RCC 7860 (cell line): ENCODE measurements at regions not wholly inside any gene's neighbourhood (a gene's known extent, or its start where the extent isn't known, plus 50 kb on each side); places are given as distances from the start of the nearest gene placed in this dataset.

Experiments
- DNase-seq: peaks from one replicate; pipeline ENCODE4 v3.0.0-alpha.2; 2015; ENCODE audit warnings: low spot score
- FAIRE-seq: peaks from 2 replicates; lab custom pipeline; 2012; peaks lifted over from hg19 to GRCh38; lab: Jason Lieb, UNC

GRCh38 chr17:69605571-69605970 lies 191.1 kb downstream of the MAP2K6 start:
- no peak for DNase-seq
- no peak for FAIRE-seq

DNA sequence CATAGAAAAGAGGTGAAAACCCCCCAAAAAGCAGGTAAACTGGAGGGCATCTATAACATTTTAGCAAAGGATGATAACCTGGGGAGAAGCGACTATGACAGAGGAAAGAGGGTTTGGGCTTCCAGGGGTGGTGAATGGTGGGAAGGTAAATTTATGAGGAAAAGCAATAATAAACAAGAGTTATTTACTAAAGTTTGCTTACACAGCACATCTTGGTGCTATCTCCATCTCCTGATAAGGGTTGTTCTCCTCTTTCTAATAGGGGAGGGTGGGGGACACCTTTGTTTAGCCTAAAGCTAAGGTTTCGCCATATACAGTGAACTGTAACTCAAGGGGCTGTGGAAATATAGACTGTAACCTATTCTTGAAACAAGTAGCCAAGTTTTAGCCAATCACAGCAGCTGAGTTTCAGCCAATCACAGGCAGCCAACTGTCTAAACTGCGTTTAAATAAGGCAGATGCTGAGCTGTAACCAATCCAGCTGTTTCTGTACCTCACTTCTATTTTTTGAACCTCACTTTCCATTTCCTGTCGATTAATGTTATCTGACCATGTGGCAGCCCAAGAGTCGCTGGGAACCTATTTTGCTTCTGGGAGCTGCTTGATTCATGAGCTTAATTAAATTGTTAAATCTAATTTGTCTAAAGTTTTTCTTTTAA lies 191.8 kb downstream of the MAP2K6 start:
- DNase-seq, result no peak
- FAIRE-seq, result no peak

DNA sequence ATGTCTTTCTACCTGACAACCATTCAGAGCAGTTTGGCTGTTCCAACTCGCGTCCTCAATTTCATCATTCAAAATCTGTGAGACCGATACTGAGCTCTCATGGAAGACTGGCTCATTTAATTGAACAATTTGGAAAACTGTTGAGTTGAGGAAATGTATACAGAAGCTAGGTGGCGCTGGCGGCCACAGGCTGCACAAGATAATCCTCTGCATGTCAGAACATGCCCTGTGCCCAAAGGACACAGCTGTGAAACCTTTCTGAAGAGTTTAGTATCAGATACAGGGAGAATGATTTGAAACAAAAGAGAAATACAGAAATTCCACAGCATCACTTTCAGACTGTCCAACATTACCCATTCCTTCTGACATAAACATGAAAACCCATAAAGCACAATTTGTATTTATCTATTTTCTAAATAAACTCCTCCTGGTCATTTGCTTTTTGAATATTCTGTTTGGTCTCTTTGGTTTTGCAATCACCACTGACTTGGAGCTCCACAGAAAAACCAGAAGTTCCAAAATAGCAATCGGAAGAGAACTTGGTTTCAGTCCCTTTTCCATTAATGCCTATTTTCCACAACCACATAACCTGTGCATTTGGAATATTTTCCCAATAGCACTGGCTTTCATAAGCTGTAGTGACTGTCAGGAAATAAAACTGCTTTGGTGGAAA lies 192.8 kb downstream of the MAP2K6 start:
- peak; percentile 67 for DNase-seq
- FAIRE-seq, result peak; percentile 66

DNA sequence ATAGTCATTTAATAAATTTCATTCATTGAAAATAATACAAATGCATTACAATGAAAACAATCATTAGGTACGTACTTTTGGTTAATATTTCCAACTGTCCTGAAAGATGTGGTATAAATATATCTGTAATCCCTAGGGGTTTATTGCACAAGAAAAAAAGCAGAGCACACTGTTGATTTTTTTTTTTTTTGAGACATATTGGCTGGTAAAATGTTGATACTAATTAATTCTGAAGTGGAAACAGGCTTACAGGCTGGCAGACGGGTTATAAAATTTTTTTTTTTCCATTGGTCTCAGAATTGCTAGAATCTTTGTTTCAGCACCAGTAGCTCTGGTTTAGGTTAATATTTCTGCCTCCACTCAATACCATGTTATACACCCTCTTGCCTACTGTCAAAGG lies 193.6 kb downstream of the MAP2K6 start:
- FAIRE-seq, result no peak
- no peak for DNase-seq

- peak; percentile 94 for DNase-seq
These were observed 194.4 kb downstream of the MAP2K6 start for GRCh38 chr17:69608808-69609472.

DNA sequence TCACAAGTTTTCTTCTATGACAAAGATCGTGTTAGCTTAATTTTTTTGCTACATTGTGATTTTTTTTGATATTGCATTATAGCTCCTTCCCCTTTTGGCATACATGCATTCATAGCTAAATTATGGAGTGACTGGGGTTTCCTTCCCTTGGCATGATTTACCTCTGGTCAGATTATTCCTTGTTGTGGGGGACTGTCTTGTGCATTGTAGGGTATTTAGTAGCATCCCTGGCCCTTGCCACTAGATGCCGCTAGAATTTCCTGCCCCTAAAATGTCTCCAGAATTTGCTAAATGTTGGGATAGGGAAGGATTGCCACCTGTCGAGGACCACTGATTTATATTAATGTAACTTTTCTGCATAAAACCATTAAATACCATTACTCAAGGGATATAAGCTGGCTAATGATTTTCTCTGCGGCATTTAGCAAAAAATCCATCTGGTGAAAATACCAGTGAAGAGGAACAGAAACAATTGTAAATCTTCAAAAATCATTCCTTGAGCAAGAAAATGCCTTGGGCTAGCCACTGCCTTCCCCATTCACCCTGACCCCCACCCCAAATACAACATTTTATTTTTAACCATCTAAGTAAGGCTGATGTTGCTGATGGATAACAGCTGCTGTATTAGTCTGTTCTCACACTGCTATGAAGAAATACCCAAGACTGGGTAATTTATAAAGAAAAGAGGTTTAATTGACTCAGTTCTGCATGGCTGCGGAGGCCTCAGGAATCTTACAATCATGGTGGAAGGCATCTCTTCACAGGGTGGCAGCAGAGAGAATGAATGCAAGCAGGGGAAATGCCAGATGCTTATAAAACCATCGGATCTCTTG lies 195.2 kb downstream of the MAP2K6 start:
- DNase-seq (peak; percentile 15), FAIRE-seq (no peak)

More at GRCh38 chr17:69608808-69609472, 194.4 kb downstream of the MAP2K6 start:
- FAIRE-seq, result peak; percentile 91

- DNase-seq (no peak), FAIRE-seq (no peak)
These were observed 205.9 kb downstream of the MAP2K6 start for GRCh38 chr17:69620363-69620762.

GRCh38 chr17:69625474-69625873 lies 211.0 kb downstream of the MAP2K6 start:
- FAIRE-seq, result no peak
- no peak for DNase-seq

- DNase-seq (no peak), FAIRE-seq (no peak)
These were observed 215.6 kb downstream of the MAP2K6 start for GRCh38 chr17:69630056-69630635.

DNA sequence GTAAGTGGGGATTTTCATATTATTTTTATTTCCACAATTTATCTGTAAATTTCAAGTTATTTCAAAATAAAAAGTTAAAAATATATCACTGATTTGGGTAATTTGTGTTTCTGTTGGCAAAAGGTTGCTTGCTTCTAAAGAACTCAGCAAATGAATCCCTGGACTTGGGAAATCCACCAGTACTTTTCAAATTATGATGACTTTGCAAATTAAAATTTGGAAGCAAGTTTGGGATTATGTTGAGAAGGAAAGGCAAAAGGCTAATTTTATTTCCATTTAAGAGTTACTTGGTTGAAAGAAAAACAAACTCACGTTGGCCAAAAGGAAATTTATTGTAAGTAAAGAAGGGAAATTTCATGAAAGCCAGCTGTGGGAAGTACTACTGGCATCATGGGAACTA lies 220.3 kb downstream of the MAP2K6 start:
- FAIRE-seq, result no peak

GRCh38 chr17:69637446-69638156 lies 223.1 kb downstream of the MAP2K6 start:
- no peak for DNase-seq
- no peak for FAIRE-seq

More for the DNA sequence above, 220.3 kb downstream of the MAP2K6 start:
- no peak for DNase-seq

- DNase-seq, result no peak
- no peak for FAIRE-seq
These were observed 224.6 kb downstream of the MAP2K6 start for GRCh38 chr17:69639096-69639495.

- FAIRE-seq (no peak), DNase-seq (no peak)
These were observed 225.6 kb downstream of the MAP2K6 start for GRCh38 chr17:69640073-69640472.

DNA sequence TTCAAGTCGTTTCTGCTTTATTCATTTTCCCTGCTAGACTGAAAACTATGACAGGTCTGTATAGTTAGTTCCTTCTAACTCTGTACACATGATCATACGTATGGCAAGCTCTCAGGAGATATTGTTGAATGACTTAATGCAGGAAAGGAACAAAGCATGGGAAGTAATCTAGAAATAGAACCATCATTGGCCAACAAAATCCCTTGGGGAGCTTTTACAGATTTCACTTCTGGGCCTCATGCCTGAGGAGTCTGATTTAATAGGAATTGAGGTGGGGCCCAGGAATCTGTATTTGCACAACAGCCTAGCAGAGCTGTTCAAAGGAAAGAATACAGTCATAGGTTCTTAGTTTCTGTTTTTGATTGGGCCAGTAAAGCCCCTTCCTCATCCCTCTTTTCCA lies 229.2 kb downstream of the MAP2K6 start:
- FAIRE-seq, result no peak
- no peak for DNase-seq

- FAIRE-seq (no peak), DNase-seq (no peak)
These were observed 232.2 kb downstream of the MAP2K6 start for GRCh38 chr17:69646729-69647128.

DNA sequence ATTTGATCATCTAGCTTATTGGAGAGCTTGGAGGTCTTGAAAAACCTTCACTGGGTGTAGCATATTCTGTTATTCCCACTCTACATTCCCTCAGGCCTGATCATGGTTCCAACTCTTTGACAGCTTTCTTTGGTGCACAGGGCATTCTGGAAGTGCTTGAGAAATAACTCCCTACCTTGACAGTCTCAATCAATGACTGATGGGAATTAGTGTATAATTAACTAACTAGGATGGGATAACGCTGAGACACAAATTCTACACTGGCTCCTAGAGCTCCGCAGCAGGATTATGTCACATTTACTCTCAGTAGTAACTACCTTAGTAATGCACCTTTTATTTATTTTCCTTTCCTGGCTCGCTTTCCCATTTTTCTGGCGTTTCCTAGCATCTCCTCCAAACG lies 236.4 kb downstream of the MAP2K6 start:
- no peak for DNase-seq
- no peak for FAIRE-seq

- no peak for FAIRE-seq
- DNase-seq, result no peak
These were observed 237.4 kb downstream of the MAP2K6 start for GRCh38 chr17:69651921-69652320.

DNA sequence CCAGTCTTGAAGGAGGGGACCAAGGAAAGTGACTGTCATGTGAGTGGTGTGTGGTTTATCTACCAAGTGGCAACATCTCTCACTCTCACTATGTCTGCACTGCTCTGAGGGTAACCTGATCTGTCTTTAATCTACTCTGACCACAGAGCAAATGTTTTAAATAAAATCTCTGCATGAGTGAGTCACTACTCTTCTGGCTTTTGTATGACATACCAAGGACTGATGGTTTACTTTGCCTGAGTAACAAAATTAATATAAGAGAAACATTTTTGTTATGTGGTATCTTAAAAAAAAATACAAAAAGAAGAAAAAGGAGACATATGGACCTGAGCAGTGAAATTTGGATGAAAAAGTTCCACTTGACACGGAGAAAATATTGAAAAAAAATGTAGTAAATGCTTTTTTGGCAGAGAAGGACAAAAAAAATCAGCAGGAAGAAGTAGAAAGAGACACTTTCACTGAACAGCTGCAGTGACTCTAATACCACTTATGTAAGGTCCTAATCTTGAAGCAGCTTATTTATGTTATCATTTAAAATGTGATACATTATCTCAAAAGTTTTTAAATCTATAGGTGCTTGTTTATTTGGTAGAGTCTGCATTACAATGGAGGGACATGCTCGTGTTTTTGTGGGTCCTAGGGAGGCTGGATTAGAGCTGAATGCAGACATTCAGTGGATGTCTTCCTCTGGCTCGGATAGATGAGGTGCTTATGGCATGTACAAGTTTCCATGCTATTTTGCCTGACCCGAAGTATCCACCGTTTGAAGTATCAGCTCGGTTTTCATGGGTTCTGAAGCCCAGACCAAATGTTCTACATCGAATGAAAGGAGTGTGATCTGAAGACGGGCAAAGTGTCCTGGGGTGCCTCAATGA lies 240.7 kb downstream of the MAP2K6 start:
- FAIRE-seq (peak; percentile 96), DNase-seq (peak; percentile 76)

GRCh38 chr17:69655902-69656301 lies 241.4 kb downstream of the MAP2K6 start:
- FAIRE-seq, result no peak

More at GRCh38 chr17:69655902-69656301, 241.4 kb downstream of the MAP2K6 start:
- DNase-seq, result no peak
